Vagina (tissue), 2 donors: ENCODE measurements at regions not wholly inside any gene's neighbourhood (a gene's known extent, or its start where the extent isn't known, plus 50 kb on each side); places are given as distances from the start of the nearest gene placed in this dataset.

Experiments used
- DNase-seq, 2 donors: peaks; one replicate each; pipeline ENCODE4 v3.0.0-alpha.2; 2017; ENCODE audit errors: extremely low spot score in 2 of 2
- H3K27ac ChIP-seq: fragments of 200-600 bp; sonication (generic); one replicate; pipeline ENCODE4 v1.5.1; 2019
- H3K27me3 ChIP-seq: fragments of 200-600 bp; sonication (generic); one replicate; pipeline ENCODE4 v1.5.1; 2019
- H3K36me3 ChIP-seq, 2 donors: fragments of 200-600 bp; sonication (generic); one replicate each; pipeline ENCODE4 v1.5.1; 2017 to 2019
- H3K4me1 ChIP-seq: fragments of 200-600 bp; sonication (generic); one replicate; pipeline ENCODE4 v1.5.1; 2019
- H3K4me3 ChIP-seq, 2 donors: fragments of 200-600 bp; sonication (generic); 1 replicate in 1 of 2; 2 replicates in 1 of 2; pipeline ENCODE4 v1.5.1; 2016 to 2019
- H3K9me3 ChIP-seq: fragments of 200-600 bp; sonication (generic); one replicate; pipeline ENCODE4 v1.5.1; 2019
- CTCF ChIP-seq, 3 experiments: fragments of 450-650 bp in 2 of 3; fragments of 200-600 bp in 1 of 3; sonication (generic) in 1 of 3; IDR thresholded peaks; one replicate each; pipeline ENCODE4 v1.5.1; 2017 to 2019; ENCODE audit warnings: antibody characterized with exemption in 3 of 3, mild to moderate bottlenecking in 2 of 3, moderate library complexity in 2 of 3
- POLR2A ChIP-seq, 2 donors: fragments of 450-650 bp; IDR thresholded peaks; one replicate each; pipeline ENCODE4 v1.6.1; 2017; ENCODE audit warnings: antibody characterized with exemption in 2 of 2, mild to moderate bottlenecking in 2 of 2, moderate library complexity in 2 of 2
- POLR2AphosphoS5 ChIP-seq, 2 donors: sonication (generic); formaldehyde crosslinking; IDR thresholded peaks; one replicate each; pipeline ENCODE4 v1.9.0; 2017; ENCODE audit warnings: antibody characterized with exemption in 2 of 2, mild to moderate bottlenecking in 2 of 2, low read depth in 1 of 2; ENCODE audit not compliant: insufficient read depth in 1 of 2
- intact Hi-C: fragments of 100-400 bp; cut with DNase I; formaldehyde crosslinking; loops from one replicate; pipeline ENCODE4 v1.15.1; 2023

- peaks cover 32% of the 10 kb centered on the region for H3K4me1 ChIP-seq
- no peaks in the 10 kb centered on the region for H3K27me3 ChIP-seq
- H3K36me3 ChIP-seq: no peaks in the 10 kb centered on the region
- peak overlapping the region; percentile 80 for H3K27ac ChIP-seq
- intact Hi-C loops: no loop called here
- no peak overlapping the region for H3K4me3 ChIP-seq
- no peak for TF ChIP-seq POLR2A (IDR thresholded peaks at IDR 0.05)
- TF ChIP-seq POLR2AphosphoS5 (IDR thresholded peaks at IDR 0.05; ENCODE audit: insufficient read depth in 1 of 2, low read depth in 1 of 2): no peak
- TF ChIP-seq CTCF (IDR thresholded peaks at IDR 0.05): no peak
- no peak for DNase-seq
- no peaks in the 10 kb centered on the region for H3K9me3 ChIP-seq
Observed at GRCh38 chr3:16064642-16065414, 109.7 kb upstream of the GALNT15 start.

GRCh38 chr3:16066545-16066944 lies 107.9 kb upstream of the GALNT15 start:
- H3K4me1 ChIP-seq: peaks cover 21% of the 10 kb centered on the region
- TF ChIP-seq POLR2AphosphoS5 (IDR thresholded peaks at IDR 0.05; ENCODE audit: insufficient read depth in 1 of 2, low read depth in 1 of 2): no peak
- intact Hi-C loops: no loop called here
- H3K9me3 ChIP-seq: no peaks in the 10 kb centered on the region
- H3K36me3 ChIP-seq: no peaks in the 10 kb centered on the region
- no peak for DNase-seq
- no peaks in the 10 kb centered on the region for H3K27me3 ChIP-seq
- H3K27ac ChIP-seq: no peak overlapping the region
- H3K4me3 ChIP-seq: no peak overlapping the region

- TF ChIP-seq POLR2A (IDR thresholded peaks at IDR 0.05) (no peak), CTCF (IDR thresholded peaks at IDR 0.05) (no peak), POLR2AphosphoS5 (IDR thresholded peaks at IDR 0.05; ENCODE audit: insufficient read depth in 1 of 2, low read depth in 1 of 2) (no peak)
- Histone ChIP-seq H3K36me3 (no peaks in the 10 kb centered on the region), H3K27me3 (no peaks in the 10 kb centered on the region), H3K4me3 (no peak overlapping the region), H3K9me3 (no peaks in the 10 kb centered on the region), H3K27ac (peak overlapping the region; percentile 58), H3K4me1 (peaks cover 21% of the 10 kb centered on the region)
- DNase-seq: no peak
- intact Hi-C loops: no loop called here
Observed at GRCh38 chr3:16066975-16067374, 107.5 kb upstream of the GALNT15 start.

- H3K27me3 ChIP-seq: no peaks in the 10 kb centered on the region
- intact Hi-C loops: no loop called here
- H3K27ac ChIP-seq: peak overlapping the region; percentile 58
- no peaks in the 10 kb centered on the region for H3K36me3 ChIP-seq
- H3K4me1 ChIP-seq: peaks cover 21% of the 10 kb centered on the region
- no peak for DNase-seq
- no peak overlapping the region for H3K4me3 ChIP-seq
- TF ChIP-seq POLR2A (IDR thresholded peaks at IDR 0.05) (no peak), CTCF (IDR thresholded peaks at IDR 0.05) (no peak), POLR2AphosphoS5 (IDR thresholded peaks at IDR 0.05; ENCODE audit: insufficient read depth in 1 of 2, low read depth in 1 of 2) (no peak)
- no peaks in the 10 kb centered on the region for H3K9me3 ChIP-seq
Observed at GRCh38 chr3:16067837-16068471, 106.5 kb upstream of the GALNT15 start.

- peaks cover 21% of the 10 kb centered on the region for H3K4me1 ChIP-seq
- TF ChIP-seq POLR2AphosphoS5 (IDR thresholded peaks at IDR 0.05; ENCODE audit: insufficient read depth in 1 of 2, low read depth in 1 of 2) (no peak), POLR2A (IDR thresholded peaks at IDR 0.05) (no peak), CTCF (IDR thresholded peaks at IDR 0.05) (no peak)
- no peak overlapping the region for H3K4me3 ChIP-seq
- no peaks in the 10 kb centered on the region for H3K9me3 ChIP-seq
- no peaks in the 10 kb centered on the region for H3K36me3 ChIP-seq
- DNase-seq: no peak
- H3K27ac ChIP-seq: no peak overlapping the region
- intact Hi-C loops: no loop called here
- no peaks in the 10 kb centered on the region for H3K27me3 ChIP-seq
Observed at GRCh38 chr3:16069149-16069922, 105.1 kb upstream of the GALNT15 start.
